Fibroblast of lung (primary cell): ENCODE measurements at regions not wholly inside any gene's neighbourhood (a gene's known extent, or its start where the extent isn't known, plus 50 kb on each side); places are given as distances from the start of the nearest gene placed in this dataset.

Source experiments
- DNase-seq, 2 donors: peaks; one replicate each; pipeline versions ENCODE4 v3.0.0 to v3.0.0-alpha.2; 2010; ENCODE audit warnings: low read depth in 2 of 2
- H2AFZ ChIP-seq: 2 replicates; pipeline ENCODE4 v1.5.1; 2012; ENCODE audit warnings: low read length, control low read depth, inconsistent platforms
- H3K27ac ChIP-seq: 2 replicates; pipeline ENCODE4 v1.5.1; 2011; ENCODE audit warnings: low read length, control low read depth; ENCODE audit not compliant: insufficient read depth
- H3K27me3 ChIP-seq: 2 replicates; pipeline ENCODE4 v1.5.1; 2011; ENCODE audit warnings: mild to moderate bottlenecking, low read length; ENCODE audit not compliant: control insufficient read depth, insufficient read depth
- H3K36me3 ChIP-seq: 2 replicates; pipeline ENCODE4 v1.5.1; 2011; ENCODE audit warnings: low read length; ENCODE audit not compliant: control insufficient read depth, insufficient read depth
- H3K4me1 ChIP-seq: 2 replicates; pipeline ENCODE4 v1.5.1; 2011; ENCODE audit warnings: low read length; ENCODE audit not compliant: control insufficient read depth, insufficient read depth; ENCODE audit errors: extremely low read depth
- H3K4me2 ChIP-seq: 2 replicates; pipeline ENCODE4 v1.5.1; 2011; ENCODE audit warnings: low read length, control low read depth; ENCODE audit not compliant: insufficient read depth; ENCODE audit errors: extremely low read depth
- H3K4me3 ChIP-seq, 4 experiments: fragments of 200-600 bp in 1 of 4; sonication (generic) in 1 of 4; replicated peaks in 1 of 4; 2 replicates each; pipeline ENCODE4 v1.5.1; 2011 to 2016; ENCODE audit warnings: low read length in 4 of 4, low read depth in 3 of 4, mild to moderate bottlenecking in 3 of 4, control low read depth in 2 of 4, inconsistent platforms in 1 of 4, mixed read lengths in 1 of 4; ENCODE audit not compliant: insufficient read depth in 1 of 4; ENCODE audit errors: control extremely low read depth in 1 of 4
- H3K79me2 ChIP-seq: 2 replicates; pipeline ENCODE4 v1.5.1; 2012; ENCODE audit warnings: mild to moderate bottlenecking, low read length, inconsistent platforms; ENCODE audit not compliant: control insufficient read depth, insufficient read depth
- H3K9ac ChIP-seq: 2 replicates; pipeline ENCODE4 v1.5.1; 2011; ENCODE audit warnings: mild to moderate bottlenecking, low read length, control low read depth; ENCODE audit not compliant: insufficient read depth
- H3K9me3 ChIP-seq: 2 replicates; pipeline ENCODE4 v1.5.1; 2012; ENCODE audit warnings: low read depth, low read length; ENCODE audit not compliant: control insufficient read depth, insufficient read depth
- H4K20me1 ChIP-seq: 2 replicates; pipeline ENCODE4 v1.5.1; 2011; ENCODE audit warnings: low read length; ENCODE audit not compliant: control insufficient read depth, insufficient read depth; ENCODE audit errors: extremely low read depth
- CTCF ChIP-seq, 2 donors: IDR thresholded peaks in 1 of 2; conservative IDR thresholded peaks in 1 of 2; 1 replicate in 1 of 2; 2 replicates in 1 of 2; pipeline ENCODE4 v1.5.1; 2011 to 2012; ENCODE audit warnings: low read length in 2 of 2, control low read depth in 1 of 2, inconsistent platforms in 1 of 2, low read depth in 1 of 2, mild to moderate bottlenecking in 1 of 2
- EZH2 ChIP-seq: IDR thresholded peaks from 2 replicates; pipeline ENCODE4 v1.5.1; 2012; ENCODE audit warnings: low read length, control low read depth, mild to moderate bottlenecking; ENCODE audit errors: missing control alignments

- Histone ChIP-seq H3K36me3 (no peaks in the 10 kb centered on the region), H3K4me2 (no peak overlapping the region), H3K27me3 (no peaks in the 10 kb centered on the region), H3K27ac (no peak overlapping the region), H3K9ac (no peak overlapping the region), H4K20me1 (no peaks in the 10 kb centered on the region), H3K4me3 (no peak overlapping the region), H3K79me2 (no peaks in the 10 kb centered on the region), H3K9me3 (no peaks in the 10 kb centered on the region), H2AFZ (no peak overlapping the region), H3K4me1 (no peaks in the 10 kb centered on the region)
- DNase-seq, result no peak
- TF ChIP-seq CTCF (conservative IDR thresholded peaks at IDR 0.05 in 1 of 2, IDR thresholded peaks at IDR 0.05 in 1 of 2; ENCODE audit: low read depth in 1 of 2, low read length in 2 of 2) (no peak), EZH2 (no peak)
Observed at GRCh38 chr2:193349642-193350041, 1154.9 kb upstream of the TMEFF2 start.

GRCh38 chr2:193348055-193348454 is 1153.3 kb upstream of the TMEFF2 start:
- H3K4me1 ChIP-seq, result no peaks in the 10 kb centered on the region
- no peaks in the 10 kb centered on the region for H3K27me3 ChIP-seq
- H3K4me2 ChIP-seq, result no peak overlapping the region
- no peak for TF ChIP-seq EZH2
- no peak for TF ChIP-seq CTCF (conservative IDR thresholded peaks at IDR 0.05 in 1 of 2, IDR thresholded peaks at IDR 0.05 in 1 of 2; ENCODE audit: low read depth in 1 of 2, low read length in 2 of 2)
- H3K36me3 ChIP-seq, result no peaks in the 10 kb centered on the region
- no peak for DNase-seq
- H2AFZ ChIP-seq, result no peak overlapping the region
- H3K4me3 ChIP-seq, result no peak overlapping the region
- H3K27ac ChIP-seq, result no peak overlapping the region
- no peaks in the 10 kb centered on the region for H3K9me3 ChIP-seq
- H4K20me1 ChIP-seq, result no peaks in the 10 kb centered on the region
- H3K79me2 ChIP-seq, result no peaks in the 10 kb centered on the region
- H3K9ac ChIP-seq, result no peak overlapping the region

- Histone ChIP-seq H3K79me2 (no peaks in the 10 kb centered on the region), H4K20me1 (no peaks in the 10 kb centered on the region), H2AFZ (no peak overlapping the region), H3K9me3 (no peaks in the 10 kb centered on the region), H3K4me2 (no peak overlapping the region), H3K9ac (no peak overlapping the region), H3K4me3 (no peak overlapping the region), H3K27ac (no peak overlapping the region), H3K36me3 (no peaks in the 10 kb centered on the region), H3K27me3 (no peaks in the 10 kb centered on the region), H3K4me1 (no peaks in the 10 kb centered on the region)
- TF ChIP-seq EZH2 (no peak), CTCF (conservative IDR thresholded peaks at IDR 0.05 in 1 of 2, IDR thresholded peaks at IDR 0.05 in 1 of 2; ENCODE audit: low read depth in 1 of 2, low read length in 2 of 2) (no peak)
- DNase-seq, result no peak
Observed at GRCh38 chr2:193336781-193337180, 1142.0 kb upstream of the TMEFF2 start.
